Ascending aorta (tissue), 2 donors: ENCODE measurements at regions not wholly inside any gene's neighbourhood (a gene's known extent, or its start where the extent isn't known, plus 50 kb on each side); places are given as distances from the start of the nearest gene placed in this dataset.

ENCODE experiments used
- DNase-seq, 2 donors: peaks; one replicate each; pipeline ENCODE4 v3.0.0-alpha.2; 2019; ENCODE audit warnings: low spot score in 2 of 2
- H3K27ac ChIP-seq, 2 donors: fragments of 200-600 bp; sonication (generic); one replicate each; pipeline ENCODE4 v1.5.1; 2016 to 2017; ENCODE audit warnings: mild to moderate bottlenecking in 1 of 2
- H3K27me3 ChIP-seq: fragments of 200-600 bp; sonication (generic); one replicate; pipeline ENCODE4 v1.5.1; 2017
- H3K36me3 ChIP-seq, 2 donors: fragments of 200-600 bp; sonication (generic); one replicate each; pipeline ENCODE4 v1.5.1; 2016
- H3K4me1 ChIP-seq, 2 donors: fragments of 200-600 bp; sonication (generic); one replicate each; pipeline ENCODE4 v1.5.1; 2016 to 2017; ENCODE audit warnings: mild to moderate bottlenecking in 1 of 2
- H3K4me3 ChIP-seq, 2 donors: fragments of 200-600 bp; sonication (generic); one replicate each; pipeline ENCODE4 v1.5.1; 2016 to 2017; ENCODE audit warnings: mild to moderate bottlenecking in 1 of 2
- H3K9me3 ChIP-seq, 2 donors: fragments of 200-600 bp; sonication (generic); one replicate each; pipeline ENCODE4 v1.5.1; 2016
- CTCF ChIP-seq, 3 experiments: fragments of 200-600 bp in 2 of 3; fragments of 450-650 bp in 1 of 3; sonication (generic) in 2 of 3; IDR thresholded peaks; one replicate each; pipeline ENCODE4 v1.5.1; 2016 to 2019; ENCODE audit warnings: antibody characterized with exemption in 3 of 3, mild to moderate bottlenecking in 1 of 3, moderate library complexity in 1 of 3
- intact Hi-C: fragments of 100-400 bp; cut with DNase I; formaldehyde crosslinking; loops from one replicate; pipeline ENCODE4 v1.15.1; 2023

- no peak for DNase-seq
- no peaks in the 10 kb centered on the region for H3K36me3 ChIP-seq
- H3K9me3 ChIP-seq, result no peaks in the 10 kb centered on the region
- no peak overlapping the region for H3K4me3 ChIP-seq
- H3K4me1 ChIP-seq, result no peaks in the 10 kb centered on the region
- no peaks in the 10 kb centered on the region for H3K27me3 ChIP-seq
- no peak overlapping the region for H3K27ac ChIP-seq
- no peak for TF ChIP-seq CTCF (IDR thresholded peaks at IDR 0.05)
- intact Hi-C loops, result no loop called here
Measured at GRCh38 chr10:123549761-123550454, 116.2 kb upstream of the GPR26 start.

GRCh38 chr10:123550675-123551096, 115.5 kb upstream of the GPR26 start:
- intact Hi-C loops, result no loop called here
- H3K27me3 ChIP-seq, result no peaks in the 10 kb centered on the region
- H3K36me3 ChIP-seq, result no peaks in the 10 kb centered on the region
- no peak overlapping the region for H3K4me3 ChIP-seq
- H3K27ac ChIP-seq, result no peak overlapping the region
- H3K9me3 ChIP-seq, result no peaks in the 10 kb centered on the region
- no peak for DNase-seq
- TF ChIP-seq CTCF (IDR thresholded peaks at IDR 0.05), result no peak
- no peaks in the 10 kb centered on the region for H3K4me1 ChIP-seq

GRCh38 chr10:123551259-123551658, 114.9 kb upstream of the GPR26 start:
- H3K9me3 ChIP-seq, result no peaks in the 10 kb centered on the region
- no peak for TF ChIP-seq CTCF (IDR thresholded peaks at IDR 0.05)
- intact Hi-C loops, result no loop called here
- no peak for DNase-seq
- no peak overlapping the region for H3K4me3 ChIP-seq
- H3K36me3 ChIP-seq, result no peaks in the 10 kb centered on the region
- no peak overlapping the region for H3K27ac ChIP-seq
- no peaks in the 10 kb centered on the region for H3K4me1 ChIP-seq
- no peaks in the 10 kb centered on the region for H3K27me3 ChIP-seq

- Histone ChIP-seq H3K4me1 (no peaks in the 10 kb centered on the region), H3K27ac (no peak overlapping the region), H3K27me3 (no peaks in the 10 kb centered on the region), H3K9me3 (no peaks in the 10 kb centered on the region), H3K36me3 (no peaks in the 10 kb centered on the region), H3K4me3 (no peak overlapping the region)
- intact Hi-C loops, result no loop called here
- TF ChIP-seq CTCF (IDR thresholded peaks at IDR 0.05), result no peak
- no peak for DNase-seq
Measured at GRCh38 chr10:123552760-123553554, 113.2 kb upstream of the GPR26 start.

- Histone ChIP-seq H3K27ac (no peak overlapping the region), H3K9me3 (no peaks in the 10 kb centered on the region), H3K27me3 (no peaks in the 10 kb centered on the region), H3K36me3 (no peaks in the 10 kb centered on the region), H3K4me1 (no peaks in the 10 kb centered on the region), H3K4me3 (no peak overlapping the region)
- no peak for TF ChIP-seq CTCF (IDR thresholded peaks at IDR 0.05)
- no peak for DNase-seq
- intact Hi-C loops, result no loop called here
Measured at GRCh38 chr10:123553810-123554430, 112.2 kb upstream of the GPR26 start.
